AG09309 (cell line): ENCODE measurements at regions not wholly inside any gene's neighbourhood (a gene's known extent, or its start where the extent isn't known, plus 50 kb on each side); places are given as distances from the start of the nearest gene placed in this dataset.

ENCODE experiments used
- DNase-seq: peaks from one replicate; pipeline ENCODE4 v3.0.0-alpha.2; 2010; ENCODE audit warnings: low read depth
- H3K4me3 ChIP-seq: 2 replicates; pipeline ENCODE4 v1.5.1; 2011; ENCODE audit warnings: mild to moderate bottlenecking, low read depth, low read length, moderate library complexity; ENCODE audit not compliant: control insufficient read depth
- CTCF ChIP-seq: IDR thresholded peaks from 2 replicates; pipeline ENCODE4 v1.5.1; 2011; ENCODE audit warnings: mild to moderate bottlenecking, low read depth, low read length, inconsistent platforms; ENCODE audit not compliant: insufficient read depth, control insufficient read depth; ENCODE audit errors: missing control alignments

GRCh38 chr4:32778025-32778424 lies 2057.9 kb downstream of the PCDH7 start:
- no peak for TF ChIP-seq CTCF
- DNase-seq, result no peak
- H3K4me3 ChIP-seq, result no peak overlapping the region

- no peak for DNase-seq
- no peak overlapping the region for H3K4me3 ChIP-seq
- no peak for TF ChIP-seq CTCF
Observed at GRCh38 chr4:32778938-32779337, 2058.8 kb downstream of the PCDH7 start.

GRCh38 chr4:32789026-32789608 lies 2068.9 kb downstream of the PCDH7 start:
- H3K4me3 ChIP-seq, result no peak overlapping the region
- no peak for TF ChIP-seq CTCF
- no peak for DNase-seq

- H3K4me3 ChIP-seq, result no peak overlapping the region
- DNase-seq, result no peak
- no peak for TF ChIP-seq CTCF
Observed at GRCh38 chr4:32790803-32791202, 2070.6 kb downstream of the PCDH7 start.

GRCh38 chr4:32798471-32799159 lies 2078.4 kb downstream of the PCDH7 start:
- TF ChIP-seq CTCF, result no peak
- no peak overlapping the region for H3K4me3 ChIP-seq
- DNase-seq, result no peak

- no peak for DNase-seq
- no peak for TF ChIP-seq CTCF
- no peak overlapping the region for H3K4me3 ChIP-seq
Observed at GRCh38 chr4:32824336-32824735, 2104.2 kb downstream of the PCDH7 start.
